HG03159 (cell line): ENCODE measurements at regions not wholly inside any gene's neighbourhood (a gene's known extent, or its start where the extent isn't known, plus 50 kb on each side); places are given as distances from the start of the nearest gene placed in this dataset.

Source experiments
- ATAC-seq: cut with Tn5 transposase; IDR thresholded peaks from one replicate; pipeline ENCODE4 v1.9.1; 2021; ENCODE audit warnings: mild to moderate bottlenecking, moderate library complexity; ENCODE audit not compliant: unreplicated experiment

GRCh38 chr4:112889619-112890527 lies 159.6 kb upstream of the ANK2 start:
- no peak for ATAC-seq

- ATAC-seq = no peak
Observed at GRCh38 chr4:112894480-112894879, 155.0 kb upstream of the ANK2 start.

- no peak for ATAC-seq
Observed at GRCh38 chr4:112894951-112895350, 154.5 kb upstream of the ANK2 start.

- ATAC-seq = no peak
Observed at GRCh38 chr4:112895811-112896608, 153.4 kb upstream of the ANK2 start.

GRCh38 chr4:112896609-112897190 lies 152.8 kb upstream of the ANK2 start:
- no peak for ATAC-seq

GRCh38 chr4:112897543-112897942 lies 151.9 kb upstream of the ANK2 start:
- no peak for ATAC-seq

- ATAC-seq = no peak
Observed at GRCh38 chr4:112898357-112899141, 150.9 kb upstream of the ANK2 start.

- no peak for ATAC-seq
Observed at GRCh38 chr4:112900416-112900815, 149.0 kb upstream of the ANK2 start.

- no peak for ATAC-seq
Observed at GRCh38 chr4:112901962-112902411, 147.5 kb upstream of the ANK2 start.

- ATAC-seq = no peak
Observed at GRCh38 chr4:112905728-112906127, 143.7 kb upstream of the ANK2 start.

GRCh38 chr4:112908511-112908910 lies 140.9 kb upstream of the ANK2 start:
- no peak for ATAC-seq

- no peak for ATAC-seq
Observed at GRCh38 chr4:112910109-112910736, 139.2 kb upstream of the ANK2 start.

- no peak for ATAC-seq
Observed at GRCh38 chr4:112916868-112917267, 132.6 kb upstream of the ANK2 start.

- no peak for ATAC-seq
Observed at GRCh38 chr4:112923516-112923915, 125.9 kb upstream of the ANK2 start.

GRCh38 chr4:112926819-112927218 lies 122.6 kb upstream of the ANK2 start:
- ATAC-seq = no peak

- no peak for ATAC-seq
Observed at GRCh38 chr4:112927544-112927943, 121.9 kb upstream of the ANK2 start.

GRCh38 chr4:112931001-112931400 lies 118.5 kb upstream of the ANK2 start:
- ATAC-seq = no peak

- no peak for ATAC-seq
Observed at GRCh38 chr4:112933790-112934189, 115.7 kb upstream of the ANK2 start.

- peak; percentile 61 for ATAC-seq
Observed at GRCh38 chr4:112938461-112939058, 110.9 kb upstream of the ANK2 start.

GRCh38 chr4:112939901-112940300 lies 109.6 kb upstream of the ANK2 start:
- no peak for ATAC-seq
